T-helper 2 cell (primary cell): ENCODE measurements at regions not wholly inside any gene's neighbourhood (a gene's known extent, or its start where the extent isn't known, plus 50 kb on each side); places are given as distances from the start of the nearest gene placed in this dataset.

Experiments used
- DNase-seq, 5 experiments: peaks; one replicate each; pipeline versions ENCODE4 v3.0.0 to v3.0.0-alpha.2; 2012 to 2022

DNA sequence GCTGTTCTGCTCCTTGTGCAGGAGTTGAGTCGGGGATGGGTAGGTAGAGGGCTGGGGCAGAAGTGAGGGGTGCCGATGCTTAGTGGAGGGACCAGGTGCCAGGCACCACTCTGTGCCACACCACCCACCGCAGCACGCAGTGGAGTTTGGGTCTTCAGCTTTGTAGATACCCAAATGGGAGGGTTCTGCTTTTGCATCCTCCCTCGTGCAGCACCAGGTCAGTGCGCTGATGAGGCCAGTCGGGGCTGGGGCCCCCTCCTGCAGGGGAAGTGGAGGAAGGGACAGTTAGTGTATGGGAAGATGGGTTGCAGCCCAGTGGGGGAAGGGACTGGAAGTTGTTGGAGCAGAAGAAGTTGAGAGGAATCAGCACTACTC is 244.0 kb downstream of the RHOU start:
- DNase-seq = no peak

DNA sequence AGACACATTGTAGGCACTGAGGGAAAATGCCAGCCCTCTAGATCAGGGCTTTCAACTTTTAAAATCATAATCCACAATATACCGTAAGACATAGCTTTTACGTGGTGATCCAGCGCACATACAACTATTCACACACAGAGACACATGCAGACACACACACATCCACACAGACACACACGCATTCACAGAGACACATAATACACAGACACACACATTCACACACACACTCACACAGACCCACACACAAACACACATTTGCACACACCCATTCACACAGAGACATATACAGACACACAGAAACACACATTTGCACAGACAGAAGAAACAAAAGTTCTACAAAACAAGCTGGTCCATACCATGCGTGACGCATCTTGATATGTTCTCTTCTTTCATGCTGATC is 244.5 kb downstream of the RHOU start:
- DNase-seq = no peak

DNA sequence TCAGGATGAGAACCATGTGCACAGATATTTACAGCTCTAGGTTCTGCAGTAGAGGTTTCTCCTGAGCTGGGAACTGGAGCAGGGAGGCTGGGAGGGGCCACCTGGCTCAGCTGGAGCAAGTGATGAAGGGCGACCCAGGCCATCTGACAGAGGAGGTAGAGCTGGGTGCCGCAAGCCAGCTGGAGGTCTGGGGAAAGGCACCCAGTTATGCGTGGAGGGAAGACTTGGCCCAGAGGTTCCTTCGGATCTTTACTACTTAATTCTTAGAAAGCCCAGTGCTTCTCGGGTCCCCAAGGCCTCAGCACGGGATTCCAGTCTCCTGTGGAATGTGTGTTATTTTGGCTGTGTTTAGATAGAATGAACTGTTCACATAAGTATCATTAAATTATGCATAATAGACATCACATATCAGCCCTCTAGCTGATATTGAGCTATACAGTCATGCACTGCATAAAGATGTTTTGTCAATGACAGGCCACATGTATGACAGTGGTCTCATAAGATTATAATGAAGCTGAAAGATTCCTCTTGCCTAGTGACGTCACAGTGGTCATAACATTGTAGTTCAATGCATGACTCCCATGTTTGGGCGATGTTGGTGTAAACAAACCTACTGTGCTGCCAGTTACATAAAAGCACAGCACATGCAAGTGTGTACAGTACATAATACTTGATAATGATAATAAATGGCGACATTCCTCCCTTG is 245.1 kb downstream of the RHOU start:
- DNase-seq = no peak

DNA sequence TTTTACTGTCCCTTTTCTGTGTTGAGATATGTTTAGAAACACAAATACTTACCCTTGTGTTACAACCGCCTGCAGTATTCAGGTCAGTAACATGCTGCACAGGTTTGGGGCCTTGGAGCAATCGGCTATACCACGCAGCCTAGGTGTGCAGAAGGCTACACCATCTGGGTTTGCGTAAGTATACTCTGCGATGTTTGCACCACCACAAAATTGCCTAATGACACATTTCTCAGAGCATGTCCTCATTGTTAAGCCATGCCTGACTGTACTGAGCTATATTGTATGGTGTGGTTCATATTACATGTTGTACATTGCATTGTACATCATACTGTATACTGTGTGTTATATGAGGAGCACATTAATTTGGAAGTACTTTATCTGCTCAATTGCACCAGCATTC is 247.4 kb downstream of the RHOU start:
- DNase-seq = no peak

DNA sequence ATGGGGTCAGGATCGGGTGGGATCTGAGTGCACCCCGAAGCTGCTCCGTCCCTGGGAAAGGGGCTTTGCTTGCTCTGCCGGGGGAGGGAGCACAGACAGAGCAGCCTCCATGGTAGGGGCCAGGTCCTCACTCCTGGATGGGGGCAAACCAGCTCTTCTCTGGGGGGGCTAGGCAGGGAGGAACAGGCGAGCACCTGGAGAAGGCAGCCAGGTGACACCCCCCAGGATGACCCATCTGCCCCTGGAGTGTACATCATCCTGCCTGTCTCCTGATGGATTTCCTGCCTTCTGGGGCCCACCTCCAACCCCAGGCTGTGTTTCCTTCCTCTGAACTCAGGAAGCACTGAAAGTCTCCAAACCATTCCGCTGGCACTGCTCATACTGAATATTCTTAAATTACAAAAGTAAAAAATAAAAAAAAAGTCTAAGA is 248.0 kb downstream of the RHOU start:
- no peak for DNase-seq

DNA sequence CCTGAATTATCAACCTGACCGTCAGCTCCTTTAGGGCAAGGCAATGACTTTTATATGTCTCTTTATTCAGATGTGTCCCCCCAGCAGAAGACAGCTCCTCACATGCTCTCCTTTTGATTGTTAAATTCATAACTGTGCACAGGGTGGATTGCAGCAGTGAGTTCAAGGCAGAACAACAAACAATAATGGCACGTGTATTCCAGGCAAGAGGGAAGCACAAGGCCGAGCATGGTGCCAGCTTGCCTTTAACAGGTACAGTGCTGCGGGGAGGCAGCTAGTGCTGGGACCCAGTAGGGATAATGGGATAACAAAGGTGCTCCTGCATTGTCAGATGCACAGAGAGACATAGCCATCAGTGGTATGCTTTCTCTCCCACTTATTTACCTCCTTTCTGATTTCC is 248.4 kb downstream of the RHOU start:
- DNase-seq = no peak

DNA sequence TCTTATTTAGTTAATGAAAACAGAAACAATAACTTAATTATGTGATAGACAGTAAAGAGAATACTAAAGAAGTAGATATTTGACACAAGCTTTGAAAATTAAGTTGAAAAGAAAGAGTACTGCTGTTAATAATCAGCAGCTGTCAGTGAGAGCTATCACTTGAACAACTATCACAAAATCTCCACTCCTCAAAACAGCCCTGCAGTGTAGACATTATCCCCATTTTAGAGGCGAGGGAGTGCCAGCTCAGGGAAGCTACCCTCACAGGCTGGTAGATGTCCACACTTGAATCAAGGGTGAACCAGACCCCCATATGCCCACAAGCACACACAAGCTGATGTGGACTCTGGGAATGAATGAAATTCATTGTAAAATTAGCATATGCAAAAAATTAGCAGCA is 248.8 kb downstream of the RHOU start:
- no peak for DNase-seq

DNA sequence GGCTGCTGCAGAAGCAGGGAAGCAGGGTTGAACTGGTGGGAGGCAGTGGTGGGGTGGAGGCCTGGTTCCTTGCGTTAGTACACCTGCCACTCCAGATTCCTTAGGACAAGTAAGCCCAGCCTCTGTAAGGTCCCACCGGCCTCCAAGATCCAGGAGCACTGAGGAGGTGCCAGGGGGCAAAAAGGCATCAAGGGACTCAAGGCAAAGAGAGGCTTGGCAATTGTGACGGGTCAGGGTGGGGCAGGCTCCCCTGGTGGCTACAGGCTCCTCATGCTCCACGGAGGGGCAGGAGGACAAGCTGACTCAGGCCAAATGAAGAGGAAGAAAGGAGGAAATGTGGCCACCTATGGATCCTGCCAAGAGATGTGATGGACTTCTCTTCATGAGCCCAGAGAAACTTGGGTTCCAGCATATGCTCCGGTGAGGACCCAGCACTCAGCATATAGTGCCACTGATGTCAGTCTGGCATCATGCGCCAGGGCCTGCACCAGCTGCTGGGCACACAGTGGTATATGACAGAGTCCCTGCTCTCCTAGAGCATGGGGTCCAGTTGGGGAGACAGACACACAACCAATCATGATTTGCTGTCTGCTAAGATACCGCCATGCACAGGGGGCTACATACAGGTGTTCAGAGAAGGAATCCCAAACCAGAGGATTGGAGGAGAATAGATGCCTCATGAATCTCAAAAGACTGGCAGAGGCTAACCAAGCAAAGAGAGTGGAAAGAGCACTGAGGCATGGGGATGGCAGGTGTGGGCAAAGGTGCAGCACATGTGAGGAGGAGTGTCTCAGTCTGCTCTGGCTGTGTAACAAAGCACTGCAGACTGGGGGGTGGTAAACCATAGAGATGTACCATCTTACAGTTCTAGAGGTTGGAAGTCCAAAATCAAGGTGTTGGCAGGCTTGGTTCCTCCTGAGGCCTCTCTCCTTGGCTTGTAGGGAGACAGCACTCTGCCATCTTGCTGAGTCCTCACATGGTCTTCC is 249.7 kb downstream of the RHOU start:
- DNase-seq = no peak

DNA sequence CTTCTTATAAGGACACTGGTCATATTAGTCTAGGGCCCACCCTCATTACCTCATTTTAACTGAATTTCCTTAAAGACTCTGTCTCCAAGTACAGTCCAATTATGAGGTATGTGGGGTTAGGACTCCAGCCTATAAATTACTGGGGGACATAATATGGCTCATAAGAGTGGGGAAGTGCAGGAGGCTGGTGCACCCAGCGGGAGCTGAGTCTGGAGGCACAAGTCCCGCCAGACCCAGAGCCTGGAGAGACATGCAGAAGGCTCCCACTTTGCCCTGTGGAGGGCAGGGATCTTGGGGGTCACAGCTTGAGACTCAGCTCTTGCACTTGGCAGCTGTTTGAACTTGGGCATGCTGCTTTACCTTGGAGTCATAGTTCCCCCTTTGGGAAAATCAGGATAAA is 250.4 kb downstream of the RHOU start:
- no peak for DNase-seq

DNA sequence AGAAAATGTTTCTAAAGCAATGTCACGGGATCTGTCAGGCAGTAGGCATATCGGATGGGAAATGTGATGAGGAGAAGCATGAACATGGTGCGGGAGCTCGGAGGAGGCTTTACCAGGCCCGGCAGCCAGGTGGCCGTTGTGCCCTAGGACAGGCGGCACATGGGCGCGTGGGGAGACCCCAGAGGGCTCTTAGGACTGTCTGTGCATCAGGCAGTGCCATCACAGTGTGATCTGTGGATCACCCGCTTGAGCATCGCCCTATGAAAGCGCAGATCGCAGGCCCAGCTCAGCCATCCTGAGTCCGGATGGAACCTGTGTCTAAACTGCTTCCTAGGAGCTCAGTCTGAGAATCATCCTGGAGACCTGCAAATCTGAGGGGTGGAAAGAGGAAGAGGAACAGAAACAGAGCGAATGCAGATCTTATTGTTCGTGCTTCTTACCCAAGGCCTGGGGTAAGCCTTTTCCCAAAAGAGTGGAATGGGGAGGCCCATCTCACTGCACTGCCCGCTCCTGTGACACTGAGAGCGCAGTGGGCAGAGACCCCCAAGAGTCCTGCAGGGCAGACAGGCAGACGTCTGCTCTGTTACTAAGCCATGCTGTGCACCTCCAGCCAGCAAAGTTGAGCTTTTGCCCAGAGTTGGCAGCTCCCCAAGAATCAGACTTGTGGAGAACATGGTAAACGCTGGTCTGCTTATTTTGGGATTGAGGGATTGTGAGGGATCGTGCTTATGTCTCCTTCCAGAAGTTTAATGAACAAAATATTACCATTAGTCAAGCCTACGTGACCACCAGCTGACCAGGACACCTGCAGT is 251.0 kb downstream of the RHOU start:
- DNase-seq = no peak

DNA sequence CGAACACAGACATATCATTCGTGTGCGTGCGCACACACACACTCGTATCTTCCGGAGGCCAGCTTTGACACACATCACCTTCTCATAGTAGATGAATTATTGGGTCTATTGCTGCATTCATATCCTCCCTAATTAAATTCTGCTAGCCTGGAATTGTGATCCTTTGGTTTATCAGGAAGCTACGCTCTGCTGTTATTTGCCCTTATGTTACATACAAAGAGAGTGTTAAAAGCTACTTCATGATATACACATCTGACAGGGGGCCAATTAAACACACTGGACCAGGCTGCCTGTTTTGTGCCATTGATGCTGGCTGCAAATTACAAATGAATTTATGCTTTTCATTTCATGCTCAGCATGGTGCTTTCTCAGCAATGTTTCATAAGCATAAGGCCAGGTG is 252.0 kb downstream of the RHOU start:
- DNase-seq = no peak

DNA sequence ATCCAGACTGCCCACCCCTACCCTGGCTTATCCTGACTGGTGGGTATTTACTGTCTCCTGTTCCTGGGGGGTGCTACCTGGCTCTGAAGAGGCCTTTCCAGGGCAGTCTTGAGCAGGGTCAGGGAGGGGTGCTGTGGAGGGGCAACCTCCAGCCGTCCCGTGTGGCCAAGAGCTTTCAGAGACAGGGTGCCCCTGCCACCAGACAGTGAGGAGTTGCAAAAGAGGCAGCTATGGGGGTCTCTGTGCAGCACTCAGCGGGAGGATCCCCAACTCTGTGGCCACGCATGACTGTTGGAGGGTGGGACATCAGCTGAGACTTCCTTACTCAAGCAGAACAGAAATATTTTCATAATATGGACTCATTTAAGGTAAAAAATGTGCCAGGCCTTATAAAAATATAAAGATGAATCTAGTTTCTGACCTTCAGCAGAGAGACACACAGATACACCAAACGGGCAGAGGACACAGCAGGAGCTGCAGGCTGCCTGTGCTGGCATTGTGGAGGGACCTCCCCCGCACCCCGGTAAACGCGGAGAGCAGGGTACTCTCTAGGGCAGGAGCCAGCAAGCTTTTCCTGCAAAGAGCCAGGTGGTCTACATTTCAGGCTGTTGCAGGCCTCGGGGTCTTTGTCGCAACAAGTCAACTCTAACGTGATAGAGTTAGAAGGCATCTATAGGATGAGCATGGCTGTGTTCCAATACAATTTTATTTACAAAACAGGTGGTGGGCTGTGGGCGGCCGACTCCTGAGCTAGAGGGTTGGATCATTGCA is 252.6 kb downstream of the RHOU start:
- DNase-seq = no peak

DNA sequence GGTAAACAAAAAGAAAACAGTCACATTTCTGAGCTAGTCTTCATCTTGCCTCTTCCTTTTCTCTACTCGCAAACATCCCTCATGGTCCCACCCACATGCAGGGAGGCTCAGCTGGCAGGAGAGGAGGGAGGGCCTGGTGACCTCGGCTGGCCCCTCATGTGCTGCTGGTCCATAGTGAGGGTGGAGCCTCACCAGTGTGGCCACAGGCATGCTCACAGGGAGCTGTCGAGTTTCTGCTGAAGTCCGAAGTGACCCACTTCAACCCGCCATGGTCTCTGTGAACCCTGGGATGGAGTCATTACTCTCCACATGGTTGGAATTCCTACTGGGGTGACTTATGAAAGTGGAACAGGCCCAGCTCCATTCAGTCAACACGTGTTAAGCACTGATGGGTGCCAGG is 253.4 kb downstream of the RHOU start:
- DNase-seq = no peak

DNA sequence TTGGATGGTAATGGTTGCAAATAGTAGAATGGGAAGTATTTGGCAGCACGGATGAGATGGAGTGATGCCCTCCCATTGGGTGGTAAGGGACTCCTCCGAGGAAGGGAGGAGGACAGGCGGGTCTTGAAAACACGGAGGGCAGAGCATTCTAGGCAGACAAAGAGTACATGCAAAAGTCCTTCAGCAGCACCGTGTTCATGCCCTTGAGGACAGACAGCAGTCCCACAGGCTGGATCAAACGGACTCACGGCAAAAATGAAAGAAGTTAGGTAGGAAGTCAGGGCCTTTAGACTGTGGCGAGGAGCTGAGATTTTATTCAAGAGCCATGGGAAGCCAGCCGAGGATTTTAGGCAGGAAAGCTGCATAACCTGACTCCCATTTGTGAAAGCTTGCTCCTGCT is 253.9 kb downstream of the RHOU start:
- DNase-seq = no peak

DNA sequence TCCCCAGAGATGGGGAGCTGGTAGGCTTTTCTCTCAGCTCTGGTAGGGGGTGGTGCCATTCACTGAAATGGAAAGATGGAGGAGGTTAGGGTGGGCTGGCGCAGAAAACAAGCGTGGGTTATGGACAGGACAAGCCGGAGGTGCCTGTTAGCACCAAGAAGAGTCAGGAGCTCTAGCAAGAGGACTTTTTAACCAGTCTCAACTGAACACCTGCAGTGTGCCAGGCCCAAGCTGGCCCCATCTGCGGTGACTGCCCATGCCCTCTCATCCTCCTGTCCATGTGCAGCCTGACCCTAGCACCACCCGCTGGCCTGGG is 254.4 kb downstream of the RHOU start:
- DNase-seq = no peak

DNA sequence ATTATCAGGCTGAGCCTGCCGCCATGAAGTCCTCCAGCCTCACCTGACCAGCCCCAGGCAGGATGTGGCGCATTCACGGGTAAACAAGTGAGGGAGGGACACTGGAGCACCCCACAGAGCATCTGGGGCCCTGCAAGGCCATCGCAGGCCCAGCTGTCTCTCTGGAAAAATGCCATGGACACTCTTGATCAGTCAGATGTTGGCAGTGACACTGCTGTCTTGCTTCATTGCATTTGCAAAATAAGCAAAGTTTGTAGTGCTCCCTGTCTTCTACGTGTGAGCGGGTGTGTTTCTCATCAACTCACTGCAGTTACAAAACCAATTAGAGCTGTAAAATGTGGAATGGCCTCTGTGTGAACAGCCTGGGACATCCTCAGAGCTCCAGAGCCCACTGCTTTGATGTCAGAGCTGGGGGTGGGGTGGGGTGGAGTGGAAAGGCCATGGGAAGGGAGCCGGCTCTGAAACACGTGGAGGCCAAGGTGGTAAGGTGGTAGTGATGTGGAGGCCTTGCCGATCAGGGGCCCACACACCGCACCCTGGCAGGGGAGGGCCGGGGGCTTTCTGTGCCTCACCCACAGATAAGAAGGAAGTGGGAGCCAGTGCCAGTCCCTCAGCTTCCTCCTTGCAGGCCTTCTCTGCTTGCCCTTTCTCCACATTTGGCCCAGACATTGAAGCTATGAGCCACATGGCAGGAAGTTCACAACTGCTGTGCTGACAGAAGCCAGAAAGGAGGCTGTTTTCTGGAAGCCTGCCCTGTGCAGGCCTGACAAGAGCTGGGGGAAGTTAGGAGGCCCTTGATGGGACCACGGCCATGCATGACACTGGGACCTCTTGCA is 254.9 kb downstream of the RHOU start:
- DNase-seq = no peak

DNA sequence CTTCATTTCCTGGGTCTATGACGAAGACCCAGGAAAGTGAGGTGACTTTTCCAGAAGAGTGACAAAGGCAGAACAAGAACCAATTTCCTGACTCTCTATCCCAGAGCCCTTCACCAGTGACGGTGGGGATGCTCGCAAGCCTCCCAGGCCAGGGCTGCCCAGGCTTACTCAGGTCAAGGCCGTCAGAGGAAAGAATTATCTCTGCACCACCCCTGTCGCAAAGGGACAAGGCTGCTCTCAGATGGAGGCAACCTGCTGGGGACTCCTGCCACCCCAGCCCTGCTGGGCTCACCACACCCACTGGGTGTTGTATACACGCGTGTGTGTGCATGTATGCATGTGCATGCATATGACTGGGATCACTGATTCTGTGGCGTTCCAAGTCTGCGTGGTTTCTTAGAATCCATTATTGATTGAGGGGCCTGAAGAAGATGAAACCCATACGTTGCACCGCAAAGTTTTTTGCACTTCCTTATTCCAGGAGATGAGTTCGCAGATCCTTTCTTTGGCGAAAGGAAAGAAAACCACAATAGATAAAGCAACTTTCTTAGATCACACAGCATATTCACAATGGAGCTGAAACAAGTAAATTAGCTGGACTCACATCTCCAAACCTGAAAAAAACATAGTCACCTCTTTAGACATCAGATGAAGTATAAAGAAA is 255.8 kb downstream of the RHOU start:
- DNase-seq = no peak

DNA sequence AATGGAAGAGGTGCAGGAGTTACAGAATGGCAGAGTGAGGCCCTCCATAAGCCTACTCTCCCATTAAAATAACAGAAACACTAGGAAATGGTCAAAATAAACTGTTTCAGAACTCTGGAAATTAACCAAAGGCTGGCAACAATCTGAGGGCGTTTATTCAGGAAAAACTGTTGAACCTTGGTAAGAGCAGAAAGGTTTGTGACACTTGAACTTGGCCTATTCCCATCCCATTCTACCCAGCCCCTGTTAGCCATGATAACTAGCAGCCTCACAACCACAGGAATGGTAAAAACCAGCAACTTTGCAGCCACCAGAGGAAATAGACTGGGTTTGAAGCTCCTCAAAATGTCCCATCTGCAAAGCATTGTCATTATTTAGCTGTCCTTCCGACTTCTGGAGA is 256.8 kb downstream of the RHOU start:
- DNase-seq = no peak

DNA sequence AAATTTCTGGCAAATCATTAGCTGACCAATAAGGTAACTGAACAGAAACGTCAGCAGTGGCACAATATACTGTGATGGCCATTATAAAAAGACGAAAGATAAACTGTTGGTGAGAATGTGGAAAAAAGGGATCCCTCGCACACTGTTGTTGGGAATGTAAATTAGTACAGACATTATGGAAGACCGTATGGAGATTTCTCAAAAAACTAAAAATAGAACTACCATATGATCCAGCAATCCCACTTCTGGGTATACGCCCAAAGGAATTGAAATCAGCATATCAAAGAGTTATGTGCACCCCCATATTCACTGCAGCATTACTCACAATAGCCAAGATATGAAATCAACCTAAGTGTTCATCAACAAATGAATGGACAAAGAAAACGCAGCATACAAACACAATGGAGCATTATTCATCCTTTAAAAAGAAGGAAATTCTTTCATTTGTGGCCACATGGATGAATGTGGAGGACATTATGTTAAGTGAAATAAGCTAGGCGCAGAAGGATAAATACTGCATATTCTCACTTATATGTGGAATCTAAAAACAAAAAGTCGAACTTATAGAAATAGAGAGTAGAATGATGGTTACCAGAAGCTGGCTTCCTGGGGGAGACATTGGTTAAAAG is 257.7 kb downstream of the RHOU start:
- no peak for DNase-seq
